GM23248 (cell line): ENCODE measurements at regions not wholly inside any gene's neighbourhood (a gene's known extent, or its start where the extent isn't known, plus 50 kb on each side); places are given as distances from the start of the nearest gene placed in this dataset.
"Not testable (repeated sequence)": the region's sequence is repeated elsewhere in the genome, so short reads cannot be mapped to it uniquely, and the experiment has no call there.

Experiments used
- DNase-seq: peaks from one replicate; pipeline ENCODE4 v3.0.0-alpha.2; 2015
- H2AFZ ChIP-seq: fragments of 200-600 bp; sonication (generic); 2 replicates; pipeline ENCODE4 v1.6.1; 2016; ENCODE audit warnings: antibody characterized with exemption
- H3F3A ChIP-seq: fragments of 200-600 bp; sonication (generic); 2 replicates; pipeline ENCODE4 v1.6.1; 2016; ENCODE audit warnings: mild to moderate bottlenecking, antibody characterized with exemption, mixed run types; ENCODE audit not compliant: insufficient read depth
- H3K27ac ChIP-seq: fragments of 200-600 bp; sonication (generic); 2 replicates; pipeline ENCODE4 v1.5.1; 2016; ENCODE audit warnings: mild to moderate bottlenecking
- H3K27me3 ChIP-seq: fragments of 200-600 bp; sonication (generic); replicated peaks from 2 replicates; pipeline ENCODE4 v1.6.1; 2016; ENCODE audit warnings: mild to moderate bottlenecking; ENCODE audit not compliant: insufficient read depth
- H3K36me3 ChIP-seq: fragments of 200-600 bp; sonication (generic); 2 replicates; pipeline ENCODE4 v1.6.1; 2016; ENCODE audit warnings: low read depth, mild to moderate bottlenecking
- H3K4me1 ChIP-seq: fragments of 200-600 bp; sonication (generic); 2 replicates; pipeline ENCODE4 v1.6.1; 2016; ENCODE audit warnings: mild to moderate bottlenecking; ENCODE audit not compliant: insufficient read depth
- H3K4me2 ChIP-seq: fragments of 200-600 bp; sonication (generic); one replicate; pipeline ENCODE4 v1.6.1; 2016; ENCODE audit warnings: mild to moderate bottlenecking; ENCODE audit not compliant: unreplicated experiment
- H3K4me3 ChIP-seq: fragments of 200-600 bp; sonication (generic); 2 replicates; pipeline ENCODE4 v1.5.1; 2016; ENCODE audit warnings: mild to moderate bottlenecking
- H3K79me2 ChIP-seq: fragments of 200-600 bp; sonication (generic); 2 replicates; pipeline ENCODE4 v1.6.1; 2016; ENCODE audit warnings: mild to moderate bottlenecking; ENCODE audit not compliant: insufficient read depth
- H3K9ac ChIP-seq: fragments of 200-600 bp; sonication (generic); 2 replicates; pipeline ENCODE4 v1.6.1; 2016; ENCODE audit warnings: mild to moderate bottlenecking
- H3K9me2 ChIP-seq: fragments of 200-600 bp; sonication (generic); 2 replicates; pipeline ENCODE4 v1.6.1; 2016; ENCODE audit warnings: mixed run types, mild to moderate bottlenecking, moderate library complexity; ENCODE audit not compliant: insufficient read depth
- H3K9me3 ChIP-seq: fragments of 200-600 bp; sonication (generic); one replicate; pipeline ENCODE4 v1.6.1; 2017; ENCODE audit warnings: low read depth
- H4K20me1 ChIP-seq: fragments of 200-600 bp; sonication (generic); 2 replicates; pipeline ENCODE4 v1.6.0; 2016; ENCODE audit not compliant: insufficient read depth
- EZH2 ChIP-seq: fragments of 200-600 bp; sonication (generic); IDR thresholded peaks from 2 replicates; pipeline ENCODE4 v1.6.1; 2018; ENCODE audit warnings: antibody characterized with exemption, mild to moderate bottlenecking; ENCODE audit not compliant: insufficient read depth, poor library complexity, severe bottlenecking
- EZH2phosphoT487 ChIP-seq: fragments of 200-600 bp; sonication (generic); IDR thresholded peaks from 2 replicates; pipeline ENCODE4 v1.6.1; 2018; ENCODE audit warnings: antibody characterized with exemption, moderate library complexity, mild to moderate bottlenecking, low read depth; ENCODE audit not compliant: insufficient read depth
- WGBS, 2 experiments: methylation state at CpG; one replicate each; pipeline ENCODE4 v1.1.6; 2015 to 2017; ENCODE audit warnings: low lambda C conversion rate in 2 of 2, low coverage in 1 of 2; ENCODE audit errors: missing lambda C conversion rate in 2 of 2; 5-methylcytosine and 5-hydroxymethylcytosine counted together
- in situ Hi-C: fragments of 300-500 bp; cut with MboI; formaldehyde crosslinking; loops from 2 replicates; pipeline ENCODE4 v1.15.0; 2020

DNA sequence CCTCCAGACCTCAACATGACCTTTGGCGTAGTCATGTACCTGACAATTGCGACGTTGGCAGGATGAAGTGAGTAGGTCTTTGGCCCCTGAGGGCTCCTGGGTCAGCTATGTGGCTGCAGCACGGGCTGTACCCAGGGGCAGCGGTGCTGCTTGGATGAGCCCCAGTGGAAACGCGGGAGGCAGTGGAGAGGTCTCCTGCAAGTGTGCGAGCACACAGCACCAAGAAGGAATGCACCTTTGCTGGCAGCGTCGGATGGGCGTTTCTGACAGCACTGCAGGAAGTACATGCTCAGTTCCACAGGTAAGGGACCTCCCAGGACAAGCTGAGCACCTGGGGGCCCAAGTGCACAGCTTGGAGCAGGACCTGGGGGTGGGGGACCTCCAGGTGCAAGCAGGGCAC, 67.4 kb upstream of the UNC13C start:
- no peaks in the 10 kb centered on the region for H3K4me1 ChIP-seq
- DNase-seq, result no peak
- no peak overlapping the region for H3K4me2 ChIP-seq
- no peak overlapping the region for H3K4me3 ChIP-seq
- in situ Hi-C loops, result no loop called here
- no peaks in the 10 kb centered on the region for H3K9me2 ChIP-seq
- H3F3A ChIP-seq, result no peaks in the 10 kb centered on the region
- H3K36me3 ChIP-seq, result no peaks in the 10 kb centered on the region
- H3K27me3 ChIP-seq, result no peaks in the 10 kb centered on the region
- WGBS, 2 experiments, result 39 to 53% methylated on average over 11 of the region's 11 CpGs
- no peaks in the 10 kb centered on the region for H3K9me3 ChIP-seq
- H3K79me2 ChIP-seq, result no peaks in the 10 kb centered on the region
- no peak overlapping the region for H3K9ac ChIP-seq
- H4K20me1 ChIP-seq, result no peaks in the 10 kb centered on the region
- no peak overlapping the region for H3K27ac ChIP-seq
- no peak overlapping the region for H2AFZ ChIP-seq
- no peak for TF ChIP-seq EZH2
- TF ChIP-seq EZH2phosphoT487, result no peak

DNA sequence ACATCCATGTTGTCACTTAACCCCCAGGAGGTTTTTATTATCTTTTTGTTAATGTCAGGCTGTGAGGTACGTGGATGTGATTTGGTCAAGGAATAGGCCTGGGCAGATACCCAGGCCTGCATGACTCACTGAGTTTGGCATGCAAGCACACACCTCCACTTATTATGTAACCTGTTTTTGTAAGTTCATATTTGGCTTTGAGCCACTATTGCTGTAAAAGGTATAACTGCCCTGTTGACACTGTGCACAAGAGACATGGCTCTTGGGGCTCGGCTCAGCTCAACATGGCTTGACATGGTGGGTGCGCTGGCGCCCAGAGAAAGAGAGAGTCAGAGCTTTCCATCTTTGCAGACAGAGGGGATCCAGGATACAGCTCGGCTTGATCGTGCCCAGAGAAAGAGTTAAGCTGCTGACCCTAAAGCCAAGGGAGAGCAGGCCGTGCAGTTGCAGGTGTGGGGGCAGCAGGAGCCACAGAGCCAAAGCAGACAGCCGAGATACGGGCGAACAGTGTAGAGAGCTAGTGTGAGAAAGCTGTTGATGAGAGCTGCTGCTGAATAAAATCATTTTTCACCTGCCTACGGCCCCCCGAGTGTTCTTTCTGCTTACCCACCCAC, 67.9 kb upstream of the UNC13C start:
- Histone ChIP-seq H3K9ac (no peak overlapping the region), H4K20me1 (no peaks in the 10 kb centered on the region), H3K4me3 (no peak overlapping the region), H3K36me3 (no peaks in the 10 kb centered on the region), H3K79me2 (no peaks in the 10 kb centered on the region), H3K4me1 (no peaks in the 10 kb centered on the region), H3K27me3 (no peaks in the 10 kb centered on the region), H2AFZ (no peak overlapping the region), H3K27ac (no peak overlapping the region), H3K9me3 (no peaks in the 10 kb centered on the region), H3F3A (no peaks in the 10 kb centered on the region), H3K9me2 (no peaks in the 10 kb centered on the region), H3K4me2 (no peak overlapping the region)
- TF ChIP-seq EZH2, result no peak
- no peak for TF ChIP-seq EZH2phosphoT487
- in situ Hi-C loops, result no loop called here
- 31% methylated on average over 12 of the region's 12 CpGs for WGBS, 2 experiments
- no peak for DNase-seq

- H3K27ac ChIP-seq, result no peak overlapping the region
- H3K9me2 ChIP-seq, result no peaks in the 10 kb centered on the region
- H2AFZ ChIP-seq, result no peak overlapping the region
- no peaks in the 10 kb centered on the region for H3K36me3 ChIP-seq
- no peaks in the 10 kb centered on the region for H4K20me1 ChIP-seq
- H3K79me2 ChIP-seq, result no peaks in the 10 kb centered on the region
- in situ Hi-C loops, result no loop called here
- no peak overlapping the region for H3K4me3 ChIP-seq
- H3F3A ChIP-seq, result no peaks in the 10 kb centered on the region
- DNase-seq, result no peak
- H3K4me1 ChIP-seq, result no peaks in the 10 kb centered on the region
- H3K27me3 ChIP-seq, result no peaks in the 10 kb centered on the region
- H3K9ac ChIP-seq, result no peak overlapping the region
- H3K4me2 ChIP-seq, result no peak overlapping the region
- no peak for TF ChIP-seq EZH2phosphoT487
- no peak for TF ChIP-seq EZH2
- no peaks in the 10 kb centered on the region for H3K9me3 ChIP-seq
- 3 to 5% methylated on average over 1 of the region's 1 CpG for WGBS, 2 experiments
Measured at GRCh38 chr15:53903129-53903528, 75.1 kb upstream of the UNC13C start.

- H3K9ac ChIP-seq, H2AFZ ChIP-seq, DNase-seq, H3K36me3 ChIP-seq, H3K9me2 ChIP-seq, H4K20me1 ChIP-seq, H3K4me3 ChIP-seq, H3K79me2 ChIP-seq, H3K4me2 ChIP-seq, H3F3A ChIP-seq, H3K9me3 ChIP-seq, H3K27ac ChIP-seq, H3K27me3 ChIP-seq, H3K4me1 ChIP-seq, in situ Hi-C loops: not testable (repeated sequence)
- WGBS, 2 experiments, result 25% methylated on average over 2 of the region's 2 CpGs
Measured at GRCh38 chr15:53893468-53893867, 84.8 kb upstream of the UNC13C start.

- H3K9me3 ChIP-seq, in situ Hi-C loops, H3F3A ChIP-seq, H3K79me2 ChIP-seq, H3K27ac ChIP-seq, H3K4me3 ChIP-seq, H2AFZ ChIP-seq, H3K9ac ChIP-seq, H3K4me2 ChIP-seq, H3K36me3 ChIP-seq, H4K20me1 ChIP-seq, DNase-seq, H3K9me2 ChIP-seq, H3K4me1 ChIP-seq, H3K27me3 ChIP-seq: not testable (repeated sequence)
- WGBS, 2 experiments, result 22% methylated on average over 3 of the region's 3 CpGs
Measured at GRCh38 chr15:53891862-53892261, 86.4 kb upstream of the UNC13C start.
